ENCODE measurements at regions not wholly inside any gene's neighbourhood (a gene's known extent, or its start where the extent isn't known, plus 50 kb on each side); places are given as distances from the start of the nearest gene placed in this dataset.

GRCh38 chr1:56156971-56157876 lies 422.1 kb downstream of the PLPP3 start (continued):
- TF ChIP-seq, protein P1, sequence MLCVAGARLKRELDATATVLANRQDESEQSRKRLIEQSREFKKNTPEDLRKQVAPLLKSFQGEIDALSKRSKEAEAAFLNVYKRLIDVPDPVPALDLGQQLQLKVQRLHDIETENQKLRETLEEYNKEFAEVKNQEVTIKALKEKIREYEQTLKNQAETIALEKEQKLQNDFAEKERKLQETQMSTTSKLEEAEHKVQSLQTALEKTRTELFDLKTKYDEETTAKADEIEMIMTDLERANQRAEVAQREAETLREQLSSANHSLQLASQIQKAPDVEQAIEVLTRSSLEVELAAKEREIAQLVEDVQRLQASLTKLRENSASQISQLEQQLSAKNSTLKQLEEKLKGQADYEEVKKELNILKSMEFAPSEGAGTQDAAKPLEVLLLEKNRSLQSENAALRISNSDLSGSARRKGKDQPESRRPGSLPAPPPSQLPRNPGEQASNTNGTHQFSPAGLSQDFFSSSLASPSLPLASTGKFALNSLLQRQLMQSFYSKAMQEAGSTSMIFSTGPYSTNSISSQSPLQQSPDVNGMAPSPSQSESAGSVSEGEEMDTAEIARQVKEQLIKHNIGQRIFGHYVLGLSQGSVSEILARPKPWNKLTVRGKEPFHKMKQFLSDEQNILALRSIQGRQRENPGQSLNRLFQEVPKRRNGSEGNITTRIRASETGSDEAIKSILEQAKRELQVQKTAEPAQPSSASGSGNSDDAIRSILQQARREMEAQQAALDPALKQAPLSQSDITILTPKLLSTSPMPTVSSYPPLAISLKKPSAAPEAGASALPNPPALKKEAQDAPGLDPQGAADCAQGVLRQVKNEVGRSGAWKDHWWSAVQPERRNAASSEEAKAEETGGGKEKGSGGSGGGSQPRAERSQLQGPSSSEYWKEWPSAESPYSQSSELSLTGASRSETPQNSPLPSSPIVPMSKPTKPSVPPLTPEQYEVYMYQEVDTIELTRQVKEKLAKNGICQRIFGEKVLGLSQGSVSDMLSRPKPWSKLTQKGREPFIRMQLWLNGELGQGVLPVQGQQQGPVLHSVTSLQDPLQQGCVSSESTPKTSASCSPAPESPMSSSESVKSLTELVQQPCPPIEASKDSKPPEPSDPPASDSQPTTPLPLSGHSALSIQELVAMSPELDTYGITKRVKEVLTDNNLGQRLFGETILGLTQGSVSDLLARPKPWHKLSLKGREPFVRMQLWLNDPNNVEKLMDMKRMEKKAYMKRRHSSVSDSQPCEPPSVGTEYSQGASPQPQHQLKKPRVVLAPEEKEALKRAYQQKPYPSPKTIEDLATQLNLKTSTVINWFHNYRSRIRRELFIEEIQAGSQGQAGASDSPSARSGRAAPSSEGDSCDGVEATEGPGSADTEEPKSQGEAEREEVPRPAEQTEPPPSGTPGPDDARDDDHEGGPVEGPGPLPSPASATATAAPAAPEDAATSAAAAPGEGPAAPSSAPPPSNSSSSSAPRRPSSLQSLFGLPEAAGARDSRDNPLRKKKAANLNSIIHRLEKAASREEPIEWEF (IDR thresholded peaks at IDR 0.05; ENCODE audit: insufficient replicate concordance, low read depth, low read length) = no peak
- TF ChIP-seq POLR2AphosphoS2 (IDR thresholded peaks at IDR 0.05; ENCODE audit: low read depth, low read length) (no peak), RUNX3 (IDR thresholded peaks at IDR 0.05; ENCODE audit: low read length) (peak; percentile 39; the same call in 1 of the 2 replicates), SRF (IDR thresholded peaks at IDR 0.05; ENCODE audit: low read depth in 2 of 2, low read length in 2 of 2) (no peak)
- TF ChIP-seq, protein P2, sequence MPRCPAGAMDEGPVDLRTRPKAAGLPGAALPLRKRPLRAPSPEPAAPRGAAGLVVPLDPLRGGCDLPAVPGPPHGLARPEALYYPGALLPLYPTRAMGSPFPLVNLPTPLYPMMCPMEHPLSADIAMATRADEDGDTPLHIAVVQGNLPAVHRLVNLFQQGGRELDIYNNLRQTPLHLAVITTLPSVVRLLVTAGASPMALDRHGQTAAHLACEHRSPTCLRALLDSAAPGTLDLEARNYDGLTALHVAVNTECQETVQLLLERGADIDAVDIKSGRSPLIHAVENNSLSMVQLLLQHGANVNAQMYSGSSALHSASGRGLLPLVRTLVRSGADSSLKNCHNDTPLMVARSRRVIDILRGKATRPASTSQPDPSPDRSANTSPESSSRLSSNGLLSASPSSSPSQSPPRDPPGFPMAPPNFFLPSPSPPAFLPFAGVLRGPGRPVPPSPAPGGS (IDR thresholded peaks at IDR 0.05; ENCODE audit: borderline replicate concordance, insufficient read depth, low read depth, low read length, poor library complexity, severe bottlenecking) = no peak
